HFFc6 (cell line): ENCODE measurements at regions not wholly inside any gene's neighbourhood (a gene's known extent, or its start where the extent isn't known, plus 50 kb on each side); places are given as distances from the start of the nearest gene placed in this dataset.

Source experiments
- DNase-seq: peaks from one replicate; pipeline ENCODE4 v3.0.0-alpha.2; 2018
- H3K27ac Mint-ChIP-seq: 2 replicates; pipeline ENCODE4 v1.8.0; 2020; ENCODE audit warnings: mild to moderate bottlenecking, mixed read lengths
- H3K27me3 Mint-ChIP-seq: 2 replicates; pipeline ENCODE4 v1.8.0; 2021; ENCODE audit warnings: mild to moderate bottlenecking, moderate library complexity, mixed read lengths; ENCODE audit not compliant: insufficient read depth
- H3K36me3 Mint-ChIP-seq: 2 replicates; pipeline ENCODE4 v1.8.0; 2021; ENCODE audit warnings: low read depth, mixed read lengths
- H3K4me1 Mint-ChIP-seq: 2 replicates; pipeline ENCODE4 v1.8.0; 2020; ENCODE audit warnings: low read depth, mixed read lengths
- H3K4me3 Mint-ChIP-seq: 2 replicates; pipeline ENCODE4 v1.8.0; 2020; ENCODE audit warnings: mild to moderate bottlenecking, moderate library complexity, mixed read lengths
- H3K9me3 Mint-ChIP-seq: 2 replicates; pipeline ENCODE4 v1.8.0; 2020; ENCODE audit warnings: mild to moderate bottlenecking, mixed read lengths
- CTCF ChIP-seq: fragments of 200-600 bp; sonication (generic); IDR thresholded peaks from 2 replicates; pipeline ENCODE4 v1.5.0; 2021; ENCODE audit warnings: antibody characterized with exemption, mild to moderate bottlenecking

- Mint-ChIP-seq H3K27me3 (no peaks in the 10 kb centered on the region; the same call in 1 of the 2 replicates), H3K4me1 (peaks cover 8% of the 10 kb centered on the region), H3K9me3 (no peaks in the 10 kb centered on the region), H3K27ac (no peak overlapping the region), H3K4me3 (no peak overlapping the region), H3K36me3 (no peaks in the 10 kb centered on the region)
- TF ChIP-seq CTCF: no peak
- no peak for DNase-seq
These were observed 63.2 kb upstream of the RFX8 start for GRCh38 chr2:101538076-101538475.

GRCh38 chr2:101534149-101534611 lies 59.3 kb upstream of the RFX8 start:
- Mint-ChIP-seq H3K4me3 (no peak overlapping the region), H3K27ac (no peak overlapping the region), H3K9me3 (no peaks in the 10 kb centered on the region), H3K4me1 (no peaks in the 10 kb centered on the region; the same call in 1 of the 2 replicates), H3K36me3 (no peaks in the 10 kb centered on the region), H3K27me3 (no peaks in the 10 kb centered on the region; the same call in 1 of the 2 replicates)
- no peak for DNase-seq
- no peak for TF ChIP-seq CTCF

- H3K27me3 Mint-ChIP-seq: no peaks in the 10 kb centered on the region; the same call in 1 of the 2 replicates
- no peak overlapping the region for H3K4me3 Mint-ChIP-seq
- no peak overlapping the region for H3K27ac Mint-ChIP-seq
- no peaks in the 10 kb centered on the region for H3K36me3 Mint-ChIP-seq
- no peaks in the 10 kb centered on the region; the same call in 1 of the 2 replicates for H3K4me1 Mint-ChIP-seq
- no peak for DNase-seq
- H3K9me3 Mint-ChIP-seq: no peaks in the 10 kb centered on the region
- TF ChIP-seq CTCF: no peak
These were observed 58.7 kb upstream of the RFX8 start for GRCh38 chr2:101533561-101534148.

- Mint-ChIP-seq H3K27ac (no peak overlapping the region), H3K27me3 (no peaks in the 10 kb centered on the region), H3K4me3 (no peak overlapping the region), H3K4me1 (no peaks in the 10 kb centered on the region; the same call in 1 of the 2 replicates), H3K36me3 (peaks cover 6% of the 10 kb centered on the region; the same call in 1 of the 2 replicates), H3K9me3 (no peaks in the 10 kb centered on the region)
- no peak for TF ChIP-seq CTCF
- no peak for DNase-seq
These were observed 53.6 kb upstream of the RFX8 start for GRCh38 chr2:101528501-101528900.

- no peaks in the 10 kb centered on the region for H3K27me3 Mint-ChIP-seq
- no peak overlapping the region for H3K4me3 Mint-ChIP-seq
- TF ChIP-seq CTCF: no peak
- H3K4me1 Mint-ChIP-seq: peaks cover 13% of the 10 kb centered on the region
- H3K36me3 Mint-ChIP-seq: peaks cover 6% of the 10 kb centered on the region; the same call in 1 of the 2 replicates
- H3K27ac Mint-ChIP-seq: no peak overlapping the region
- no peak for DNase-seq
- no peaks in the 10 kb centered on the region for H3K9me3 Mint-ChIP-seq
These were observed 50.0 kb upstream of the RFX8 start for GRCh38 chr2:101524806-101525430.
